ENCODE measurements at regions not wholly inside any gene's neighbourhood (a gene's known extent, or its start where the extent isn't known, plus 50 kb on each side); places are given as distances from the start of the nearest gene placed in this dataset.
"Not testable (repeated sequence)": the region's sequence is repeated elsewhere in the genome, so short reads cannot be mapped to it uniquely, and the experiment has no call there.

GRCh38 chr3:22743386-22743785, 459.7 kb upstream of the UBE2E2 start:
- DNase-seq; H3K4me3 ChIP-seq (ENCODE audit: low read length): not testable (repeated sequence)

GRCh38 chr3:22745321-22745720, 457.8 kb upstream of the UBE2E2 start:
- Histone ChIP-seq H3K4me3 (ENCODE audit: low read length) (no peak overlapping the region), H3K4me1 (ENCODE audit: control insufficient read depth, insufficient read depth, low read length) (no peaks in the 10 kb centered on the region), H3K27ac (ENCODE audit: low read length) (no peak overlapping the region), H3K36me3 (ENCODE audit: control insufficient read depth, insufficient read depth, low read length) (no peaks in the 10 kb centered on the region), H3K27me3 (ENCODE audit: control insufficient read depth, insufficient read depth, low read length) (no peaks in the 10 kb centered on the region), H3K9me3 (ENCODE audit: control insufficient read depth, low read depth, low read length) (no peaks in the 10 kb centered on the region)
- no peak for DNase-seq

More at GRCh38 chr3:22743386-22743785, 459.7 kb upstream of the UBE2E2 start:
- not testable (repeated sequence) for H3K36me3 ChIP-seq (ENCODE audit: control insufficient read depth, insufficient read depth, low read length); H3K9me3 ChIP-seq (ENCODE audit: control insufficient read depth, low read depth, low read length); H3K4me1 ChIP-seq (ENCODE audit: control insufficient read depth, insufficient read depth, low read length); H3K27ac ChIP-seq (ENCODE audit: low read length); H3K27me3 ChIP-seq (ENCODE audit: control insufficient read depth, insufficient read depth, low read length)
- WGBS (ENCODE audit: insufficient coverage, low lambda C conversion rate): no CpG with 5 or more reads among the region's 22 CpGs

GRCh38 chr3:22746221-22746620, 456.9 kb upstream of the UBE2E2 start:
- no peaks in the 10 kb centered on the region for H3K36me3 ChIP-seq (ENCODE audit: control insufficient read depth, insufficient read depth, low read length)
- no peak for DNase-seq
- no peaks in the 10 kb centered on the region for H3K4me1 ChIP-seq (ENCODE audit: control insufficient read depth, insufficient read depth, low read length)
- no peak overlapping the region for H3K4me3 ChIP-seq (ENCODE audit: low read length)
- no peaks in the 10 kb centered on the region for H3K9me3 ChIP-seq (ENCODE audit: control insufficient read depth, low read depth, low read length)
- no peak overlapping the region for H3K27ac ChIP-seq (ENCODE audit: low read length)
- H3K27me3 ChIP-seq (ENCODE audit: control insufficient read depth, insufficient read depth, low read length): no peaks in the 10 kb centered on the region

GRCh38 chr3:22748453-22749045, 454.6 kb upstream of the UBE2E2 start:
- no peaks in the 10 kb centered on the region for H3K9me3 ChIP-seq (ENCODE audit: control insufficient read depth, low read depth, low read length)
- H3K27me3 ChIP-seq (ENCODE audit: control insufficient read depth, insufficient read depth, low read length): no peaks in the 10 kb centered on the region
- H3K4me3 ChIP-seq (ENCODE audit: low read length): no peak overlapping the region
- no peaks in the 10 kb centered on the region for H3K36me3 ChIP-seq (ENCODE audit: control insufficient read depth, insufficient read depth, low read length)
- no peak for DNase-seq
- H3K4me1 ChIP-seq (ENCODE audit: control insufficient read depth, insufficient read depth, low read length): no peaks in the 10 kb centered on the region
- no peak overlapping the region for H3K27ac ChIP-seq (ENCODE audit: low read length)
- 50% methylated on average over 2 of the region's 3 CpGs for WGBS (ENCODE audit: insufficient coverage, low lambda C conversion rate)

- 70% methylated on average over 2 of the region's 3 CpGs for WGBS (ENCODE audit: insufficient coverage, low lambda C conversion rate)
- Histone ChIP-seq H3K9me3 (ENCODE audit: control insufficient read depth, low read depth, low read length) (no peaks in the 10 kb centered on the region), H3K27me3 (ENCODE audit: control insufficient read depth, insufficient read depth, low read length) (no peaks in the 10 kb centered on the region), H3K4me1 (ENCODE audit: control insufficient read depth, insufficient read depth, low read length) (no peaks in the 10 kb centered on the region), H3K36me3 (ENCODE audit: control insufficient read depth, insufficient read depth, low read length) (no peaks in the 10 kb centered on the region), H3K27ac (ENCODE audit: low read length) (no peak overlapping the region), H3K4me3 (ENCODE audit: low read length) (no peak overlapping the region)
- no peak for DNase-seq
These were observed 443.4 kb upstream of the UBE2E2 start for GRCh38 chr3:22759636-22760310.

GRCh38 chr3:22765679-22766078, 437.4 kb upstream of the UBE2E2 start:
- Histone ChIP-seq H3K27ac (ENCODE audit: low read length) (no peak overlapping the region), H3K4me1 (ENCODE audit: control insufficient read depth, insufficient read depth, low read length) (no peaks in the 10 kb centered on the region), H3K4me3 (ENCODE audit: low read length) (no peak overlapping the region), H3K27me3 (ENCODE audit: control insufficient read depth, insufficient read depth, low read length) (no peaks in the 10 kb centered on the region), H3K9me3 (ENCODE audit: control insufficient read depth, low read depth, low read length) (no peaks in the 10 kb centered on the region), H3K36me3 (ENCODE audit: control insufficient read depth, insufficient read depth, low read length) (no peaks in the 10 kb centered on the region)
- no peak for DNase-seq

- H3K36me3 ChIP-seq (ENCODE audit: control insufficient read depth, insufficient read depth, low read length): no peaks in the 10 kb centered on the region
- no peaks in the 10 kb centered on the region for H3K9me3 ChIP-seq (ENCODE audit: control insufficient read depth, low read depth, low read length)
- H3K27ac ChIP-seq (ENCODE audit: low read length): no peak overlapping the region
- no peaks in the 10 kb centered on the region for H3K4me1 ChIP-seq (ENCODE audit: control insufficient read depth, insufficient read depth, low read length)
- no peak overlapping the region for H3K4me3 ChIP-seq (ENCODE audit: low read length)
- no peaks in the 10 kb centered on the region for H3K27me3 ChIP-seq (ENCODE audit: control insufficient read depth, insufficient read depth, low read length)
- 67% methylated on average over 1 of the region's 1 CpG for WGBS (ENCODE audit: insufficient coverage, low lambda C conversion rate)
- DNase-seq: no peak
These were observed 425.3 kb upstream of the UBE2E2 start for GRCh38 chr3:22777834-22778233.

- Histone ChIP-seq H3K4me1 (ENCODE audit: control insufficient read depth, insufficient read depth, low read length) (no peaks in the 10 kb centered on the region), H3K9me3 (ENCODE audit: control insufficient read depth, low read depth, low read length) (peaks cover 5% of the 10 kb centered on the region), H3K36me3 (ENCODE audit: control insufficient read depth, insufficient read depth, low read length) (no peaks in the 10 kb centered on the region), H3K27ac (ENCODE audit: low read length) (no peak overlapping the region), H3K27me3 (ENCODE audit: control insufficient read depth, insufficient read depth, low read length) (no peaks in the 10 kb centered on the region), H3K4me3 (ENCODE audit: low read length) (no peak overlapping the region)
- WGBS (ENCODE audit: insufficient coverage, low lambda C conversion rate): no CpG with 5 or more reads among the region's 2 CpGs
- DNase-seq: no peak
These were observed 423.4 kb upstream of the UBE2E2 start for GRCh38 chr3:22779737-22780136.

- H3K4me3 ChIP-seq (ENCODE audit: low read length): no peak overlapping the region
- 67% methylated on average over 1 of the region's 5 CpGs for WGBS (ENCODE audit: insufficient coverage, low lambda C conversion rate)
These were observed 410.6 kb upstream of the UBE2E2 start for GRCh38 chr3:22792533-22792932.

GRCh38 chr3:22795917-22796316, 407.2 kb upstream of the UBE2E2 start:
- no peaks in the 10 kb centered on the region for H3K4me1 ChIP-seq (ENCODE audit: control insufficient read depth, insufficient read depth, low read length)
- no peak overlapping the region for H3K4me3 ChIP-seq (ENCODE audit: low read length)
- no peaks in the 10 kb centered on the region for H3K27me3 ChIP-seq (ENCODE audit: control insufficient read depth, insufficient read depth, low read length)
- no peak for DNase-seq
- H3K36me3 ChIP-seq (ENCODE audit: control insufficient read depth, insufficient read depth, low read length): no peaks in the 10 kb centered on the region
- no peaks in the 10 kb centered on the region for H3K9me3 ChIP-seq (ENCODE audit: control insufficient read depth, low read depth, low read length)
- no peak overlapping the region for H3K27ac ChIP-seq (ENCODE audit: low read length)
- WGBS (ENCODE audit: insufficient coverage, low lambda C conversion rate): no CpG with 5 or more reads among the region's 2 CpGs

More at GRCh38 chr3:22792533-22792932, 410.6 kb upstream of the UBE2E2 start:
- Histone ChIP-seq H3K27me3 (ENCODE audit: control insufficient read depth, insufficient read depth, low read length) (no peaks in the 10 kb centered on the region), H3K36me3 (ENCODE audit: control insufficient read depth, insufficient read depth, low read length) (no peaks in the 10 kb centered on the region), H3K9me3 (ENCODE audit: control insufficient read depth, low read depth, low read length) (no peaks in the 10 kb centered on the region), H3K27ac (ENCODE audit: low read length) (no peak overlapping the region), H3K4me1 (ENCODE audit: control insufficient read depth, insufficient read depth, low read length) (no peaks in the 10 kb centered on the region)
- DNase-seq: no peak

GRCh38 chr3:22798461-22798860, 404.7 kb upstream of the UBE2E2 start:
- Histone ChIP-seq H3K9me3 (ENCODE audit: control insufficient read depth, low read depth, low read length) (peaks cover 2% of the 10 kb centered on the region), H3K4me1 (ENCODE audit: control insufficient read depth, insufficient read depth, low read length) (no peaks in the 10 kb centered on the region), H3K36me3 (ENCODE audit: control insufficient read depth, insufficient read depth, low read length) (no peaks in the 10 kb centered on the region), H3K27ac (ENCODE audit: low read length) (no peak overlapping the region), H3K27me3 (ENCODE audit: control insufficient read depth, insufficient read depth, low read length) (no peaks in the 10 kb centered on the region), H3K4me3 (ENCODE audit: low read length) (no peak overlapping the region)
- 80% methylated on average over 1 of the region's 3 CpGs for WGBS (ENCODE audit: insufficient coverage, low lambda C conversion rate)
- DNase-seq: no peak

Data from large intestine (tissue), 3 donors.